HUES6 (cell line): ENCODE measurements at regions not wholly inside any gene's neighbourhood (a gene's known extent, or its start where the extent isn't known, plus 50 kb on each side); places are given as distances from the start of the nearest gene placed in this dataset.
"Not testable (repeated sequence)": the region's sequence is repeated elsewhere in the genome, so short reads cannot be mapped to it uniquely, and the experiment has no call there.

Experiments used
- H3K27ac ChIP-seq: 2 replicates; pipeline ENCODE4 v1.7.0; 2013; ENCODE audit warnings: low read depth, mild to moderate bottlenecking, low read length, inconsistent platforms
- H3K27me3 ChIP-seq: 2 replicates; pipeline ENCODE4 v1.6.1; 2013; ENCODE audit warnings: low read length; ENCODE audit not compliant: control insufficient read depth, insufficient read depth
- H3K36me3 ChIP-seq: 2 replicates; pipeline ENCODE4 v1.6.1; 2013; ENCODE audit warnings: low read length; ENCODE audit not compliant: control insufficient read depth, insufficient read depth
- H3K4me1 ChIP-seq: 2 replicates; pipeline ENCODE4 v1.6.1; 2013; ENCODE audit warnings: low read length; ENCODE audit not compliant: control insufficient read depth, insufficient read depth
- H3K4me3 ChIP-seq: 2 replicates; pipeline ENCODE4 v1.5.1; 2013; ENCODE audit warnings: low read depth, low read length
- H3K9ac ChIP-seq: one replicate; pipeline ENCODE4 v1.6.1; 2013; ENCODE audit warnings: mild to moderate bottlenecking, low read length
- H3K9me3 ChIP-seq: 2 replicates; pipeline ENCODE4 v1.6.1; 2013; ENCODE audit warnings: low read depth, low read length; ENCODE audit not compliant: control insufficient read depth, insufficient read depth

GRCh38 chr15:77907824-77908751 is 169.4 kb downstream of the TBC1D2B start:
- no peaks in the 10 kb centered on the region for H3K27me3 ChIP-seq
- H3K4me1 ChIP-seq: peaks cover 7% of the 10 kb centered on the region
- no peaks in the 10 kb centered on the region for H3K36me3 ChIP-seq
- no peaks in the 10 kb centered on the region for H3K9me3 ChIP-seq
- no peak overlapping the region for H3K9ac ChIP-seq
- no peak overlapping the region for H3K4me3 ChIP-seq
- no peak overlapping the region for H3K27ac ChIP-seq

GRCh38 chr15:77906062-77906990 is 171.2 kb downstream of the TBC1D2B start:
- H3K36me3 ChIP-seq, H3K4me3 ChIP-seq, H3K27ac ChIP-seq, H3K9me3 ChIP-seq, H3K4me1 ChIP-seq, H3K27me3 ChIP-seq, H3K9ac ChIP-seq: not testable (repeated sequence)

GRCh38 chr15:77905301-77905920 is 172.1 kb downstream of the TBC1D2B start:
- Histone ChIP-seq H3K9me3 (no peaks in the 10 kb centered on the region), H3K27me3 (no peaks in the 10 kb centered on the region), H3K9ac (no peak overlapping the region), H3K4me1 (peaks cover 7% of the 10 kb centered on the region), H3K27ac (no peak overlapping the region), H3K36me3 (no peaks in the 10 kb centered on the region), H3K4me3 (no peak overlapping the region)

- H3K9me3 ChIP-seq: no peaks in the 10 kb centered on the region
- H3K9ac ChIP-seq: no peak overlapping the region
- no peak overlapping the region for H3K27ac ChIP-seq
- no peak overlapping the region for H3K4me3 ChIP-seq
- H3K4me1 ChIP-seq: peaks cover 7% of the 10 kb centered on the region
- no peaks in the 10 kb centered on the region for H3K36me3 ChIP-seq
- no peaks in the 10 kb centered on the region for H3K27me3 ChIP-seq
Measured at GRCh38 chr15:77904901-77905300, 172.6 kb downstream of the TBC1D2B start.

- Histone ChIP-seq H3K27ac (no peak overlapping the region), H3K4me3 (no peak overlapping the region), H3K36me3 (no peaks in the 10 kb centered on the region), H3K4me1 (peaks cover 7% of the 10 kb centered on the region), H3K9me3 (no peaks in the 10 kb centered on the region), H3K27me3 (no peaks in the 10 kb centered on the region), H3K9ac (no peak overlapping the region)
Measured at GRCh38 chr15:77904436-77904821, 173.1 kb downstream of the TBC1D2B start.

- H3K9ac ChIP-seq, H3K36me3 ChIP-seq, H3K4me1 ChIP-seq, H3K9me3 ChIP-seq, H3K27me3 ChIP-seq, H3K4me3 ChIP-seq, H3K27ac ChIP-seq: not testable (repeated sequence)
Measured at GRCh38 chr15:77903761-77904435, 173.6 kb downstream of the TBC1D2B start.

- not testable (repeated sequence) for H3K4me3 ChIP-seq, H3K27ac ChIP-seq, H3K9ac ChIP-seq, H3K27me3 ChIP-seq, H3K9me3 ChIP-seq, H3K4me1 ChIP-seq, H3K36me3 ChIP-seq
Measured at GRCh38 chr15:77902921-77903760, 174.4 kb downstream of the TBC1D2B start.

- H3K27ac ChIP-seq: no peak overlapping the region
- H3K36me3 ChIP-seq: no peaks in the 10 kb centered on the region
- H3K9me3 ChIP-seq: no peaks in the 10 kb centered on the region
- H3K4me3 ChIP-seq: no peak overlapping the region
- no peaks in the 10 kb centered on the region for H3K27me3 ChIP-seq
- no peak overlapping the region for H3K9ac ChIP-seq
- H3K4me1 ChIP-seq: no peaks in the 10 kb centered on the region
Measured at GRCh38 chr15:77901921-77902750, 175.4 kb downstream of the TBC1D2B start.

- no peaks in the 10 kb centered on the region for H3K4me1 ChIP-seq
- no peaks in the 10 kb centered on the region for H3K9me3 ChIP-seq
- H3K4me3 ChIP-seq: no peak overlapping the region
- H3K27me3 ChIP-seq: no peaks in the 10 kb centered on the region
- no peak overlapping the region for H3K27ac ChIP-seq
- no peak overlapping the region for H3K9ac ChIP-seq
- H3K36me3 ChIP-seq: no peaks in the 10 kb centered on the region
Measured at GRCh38 chr15:77901251-77901881, 176.1 kb downstream of the TBC1D2B start.
